CD8-positive, alpha-beta memory T cell (primary cell): ENCODE measurements at regions not wholly inside any gene's neighbourhood (a gene's known extent, or its start where the extent isn't known, plus 50 kb on each side); places are given as distances from the start of the nearest gene placed in this dataset.

ENCODE experiments used
- CTCF ChIA-PET: fragments of 350-600 bp; sonication (Branson Sonifier 250); formaldehyde crosslinking; loops from one replicate; lab custom pipeline; 2021; ENCODE audit warnings: antibody characterized with exemption; lab: Charles Lee
- POLR2A ChIA-PET: fragments of 350-600 bp; sonication (Branson Sonifier 250); formaldehyde crosslinking; loops from one replicate; lab custom pipeline; 2021; ENCODE audit warnings: antibody characterized with exemption; lab: Charles Lee
- DNase-seq, 5 donors: peaks; one replicate each; pipeline versions ENCODE4 v3.0.0 to v3.0.0-alpha.2; 2020 to 2022; ENCODE audit warnings: mixed read lengths in 1 of 5
- H3K27ac ChIP-seq: one replicate; pipeline ENCODE4 v1.7.0; 2013; ENCODE audit warnings: low read depth, mild to moderate bottlenecking, low read length, moderate library complexity
- H3K27me3 ChIP-seq: 2 replicates; pipeline ENCODE4 v1.7.0; 2013; ENCODE audit warnings: low read length, mild to moderate bottlenecking; ENCODE audit not compliant: insufficient read depth, poor library complexity, severe bottlenecking
- H3K36me3 ChIP-seq: 2 replicates; pipeline ENCODE4 v1.7.0; 2013; ENCODE audit warnings: mild to moderate bottlenecking, low read length, moderate library complexity; ENCODE audit not compliant: insufficient read depth
- H3K4me1 ChIP-seq: 2 replicates; pipeline ENCODE4 v1.7.0; 2013; ENCODE audit warnings: mild to moderate bottlenecking, low read length, moderate library complexity; ENCODE audit not compliant: insufficient read depth
- H3K4me3 ChIP-seq: 2 replicates; pipeline ENCODE4 v1.7.0; 2013; ENCODE audit warnings: mild to moderate bottlenecking, low read length
- H3K9me3 ChIP-seq: 2 replicates; pipeline ENCODE4 v1.7.0; 2013; ENCODE audit warnings: mild to moderate bottlenecking, low read length
- H3K27ac Mint-ChIP-seq, 8 donors: one replicate each; pipeline ENCODE4 v1.8.0; 2020 to 2021; ENCODE audit warnings: mixed read lengths in 8 of 8, mild to moderate bottlenecking in 6 of 8, inconsistent platforms in 3 of 8, moderate library complexity in 3 of 8
- H3K27me3 Mint-ChIP-seq, 2 donors: one replicate each; pipeline ENCODE4 v1.8.0; 2020 to 2021; ENCODE audit warnings: mixed read lengths in 2 of 2, mild to moderate bottlenecking in 1 of 2, moderate library complexity in 1 of 2
- H3K36me3 Mint-ChIP-seq, 3 donors: one replicate each; pipeline ENCODE4 v1.8.0; 2020 to 2021; ENCODE audit warnings: mixed read lengths in 3 of 3, inconsistent platforms in 1 of 3, mild to moderate bottlenecking in 1 of 3
- H3K4me1 Mint-ChIP-seq, 3 donors: one replicate each; pipeline ENCODE4 v1.8.0; 2020 to 2021; ENCODE audit warnings: mixed read lengths in 3 of 3, inconsistent platforms in 1 of 3, mild to moderate bottlenecking in 1 of 3
- H3K4me3 Mint-ChIP-seq, 7 donors: one replicate each; pipeline ENCODE4 v1.8.0; 2020 to 2021; ENCODE audit warnings: mixed read lengths in 7 of 7, mild to moderate bottlenecking in 6 of 7, moderate library complexity in 4 of 7, inconsistent platforms in 2 of 7
- H3K9me3 Mint-ChIP-seq, 5 donors: one replicate each; pipeline ENCODE4 v1.8.0; 2020 to 2022; ENCODE audit warnings: mixed read lengths in 5 of 5, mild to moderate bottlenecking in 3 of 5, moderate library complexity in 2 of 5, inconsistent platforms in 1 of 5

DNA sequence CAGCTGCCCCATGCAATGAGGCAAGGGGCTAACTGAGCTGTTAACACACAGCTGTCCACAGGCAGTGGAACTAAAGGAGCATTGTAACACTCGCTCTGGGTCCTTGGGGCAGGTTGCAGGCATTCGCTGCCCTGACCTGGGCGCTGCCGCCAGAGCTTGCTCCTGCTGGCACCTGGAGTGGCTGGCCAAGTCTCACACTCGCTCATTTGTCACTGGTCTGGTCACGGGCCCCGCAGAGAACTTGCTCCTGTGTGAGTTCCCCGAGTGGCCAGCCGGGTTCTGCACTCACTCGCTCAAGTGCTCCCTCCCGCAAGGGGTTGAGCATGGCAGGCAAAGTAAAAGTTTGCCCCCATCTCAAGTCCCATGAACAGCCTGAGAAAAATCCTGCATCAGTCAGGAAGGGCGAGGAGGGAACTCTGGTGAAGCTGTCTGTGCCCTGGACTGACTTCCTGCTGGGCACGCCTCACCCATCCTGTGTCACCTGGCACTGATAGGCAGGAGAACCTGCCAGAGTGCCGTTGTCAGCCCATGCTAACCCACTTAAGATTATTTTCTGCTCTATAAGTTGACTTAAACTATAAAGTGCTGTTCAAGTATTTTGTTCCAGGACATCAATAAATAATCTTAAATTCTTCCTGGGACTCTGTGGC lies 934.8 kb upstream of the GYPC start:
- Mint-ChIP-seq H3K4me1 (no peaks in the 10 kb centered on the region), H3K4me3 (no peak overlapping the region), H3K27ac (no peak overlapping the region), H3K36me3 (no peaks in the 10 kb centered on the region), H3K9me3 (peaks cover 0 to 6% (median under 1%) of the 10 kb centered on the region in 5 donors), H3K27me3 (no peaks in the 10 kb centered on the region)
- CTCF ChIA-PET, result no interaction called here
- Histone ChIP-seq H3K36me3 (no peaks in the 10 kb centered on the region), H3K4me3 (no peak overlapping the region), H3K9me3 (no peaks in the 10 kb centered on the region), H3K4me1 (no peaks in the 10 kb centered on the region), H3K27me3 (no peaks in the 10 kb centered on the region), H3K27ac (no peak overlapping the region)
- no peak for DNase-seq
- POLR2A ChIA-PET, result no interaction called here

DNA sequence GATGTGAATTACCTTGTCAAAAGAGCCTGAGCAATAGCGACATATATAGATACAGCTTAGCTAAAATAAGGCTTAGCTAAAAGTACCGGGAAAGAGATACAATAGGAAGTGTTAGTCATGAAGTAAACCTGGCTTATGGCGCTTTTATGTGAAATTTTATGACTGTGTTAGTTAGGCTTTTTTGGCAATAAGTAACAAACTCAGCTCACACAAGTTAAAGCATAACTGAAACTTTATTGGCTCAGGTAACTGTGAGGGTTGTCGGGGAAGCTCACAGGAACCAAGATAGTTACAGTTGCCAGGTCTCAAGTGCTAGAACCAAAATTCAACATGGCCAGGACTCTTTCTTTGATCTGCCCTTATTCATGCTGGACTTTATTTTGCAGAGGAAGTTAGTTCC lies 925.0 kb upstream of the GYPC start:
- no peak overlapping the region for H3K4me3 Mint-ChIP-seq
- H3K4me1 ChIP-seq, result no peaks in the 10 kb centered on the region
- POLR2A ChIA-PET, result no interaction called here

DNA sequence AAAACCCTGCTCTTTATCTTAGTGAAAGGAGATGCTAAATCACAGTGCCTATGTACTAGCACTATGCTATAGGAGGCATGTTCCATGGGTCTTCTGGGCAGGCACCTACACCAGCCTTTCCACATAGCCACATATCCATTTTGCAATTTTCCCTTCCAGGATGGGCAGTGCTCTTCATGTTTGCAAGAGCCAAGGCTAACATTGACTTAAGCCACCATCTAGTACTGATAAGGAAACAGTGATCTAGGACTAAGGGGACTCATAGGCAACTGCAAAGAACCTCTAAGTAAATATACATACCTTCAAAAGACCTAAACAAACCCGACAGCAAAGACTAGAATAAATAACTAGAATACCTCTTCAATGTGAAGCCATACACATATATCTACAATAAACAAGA lies 919.7 kb upstream of the GYPC start:
- Histone ChIP-seq H3K36me3 (no peaks in the 10 kb centered on the region), H3K27me3 (no peaks in the 10 kb centered on the region), H3K4me1 (no peaks in the 10 kb centered on the region), H3K27ac (no peak overlapping the region), H3K4me3 (no peak overlapping the region), H3K9me3 (no peaks in the 10 kb centered on the region)
- Mint-ChIP-seq H3K27me3 (no peaks in the 10 kb centered on the region), H3K36me3 (no peaks in the 10 kb centered on the region), H3K9me3 (peaks cover 7 to 21% (median 18%) of the 10 kb centered on the region in 5 donors), H3K4me1 (no peaks in the 10 kb centered on the region), H3K27ac (no peak overlapping the region), H3K4me3 (no peak overlapping the region)
- ChIA-PET POLR2A (no interaction called here), CTCF (no interaction called here)
- no peak for DNase-seq

More for the DNA sequence above, 925.0 kb upstream of the GYPC start:
- no peaks in the 10 kb centered on the region for H3K4me1 Mint-ChIP-seq
- DNase-seq, result no peak
- Histone ChIP-seq H3K27ac (no peak overlapping the region), H3K4me3 (no peak overlapping the region), H3K9me3 (no peaks in the 10 kb centered on the region), H3K27me3 (no peaks in the 10 kb centered on the region), H3K36me3 (no peaks in the 10 kb centered on the region)
- CTCF ChIA-PET, result no interaction called here
- H3K27ac Mint-ChIP-seq, result no peak overlapping the region
- H3K27me3 Mint-ChIP-seq, result no peaks in the 10 kb centered on the region
- no peaks in the 10 kb centered on the region for H3K36me3 Mint-ChIP-seq
- H3K9me3 Mint-ChIP-seq, result peaks cover 3 to 16% (median 4%) of the 10 kb centered on the region in 5 donors

DNA sequence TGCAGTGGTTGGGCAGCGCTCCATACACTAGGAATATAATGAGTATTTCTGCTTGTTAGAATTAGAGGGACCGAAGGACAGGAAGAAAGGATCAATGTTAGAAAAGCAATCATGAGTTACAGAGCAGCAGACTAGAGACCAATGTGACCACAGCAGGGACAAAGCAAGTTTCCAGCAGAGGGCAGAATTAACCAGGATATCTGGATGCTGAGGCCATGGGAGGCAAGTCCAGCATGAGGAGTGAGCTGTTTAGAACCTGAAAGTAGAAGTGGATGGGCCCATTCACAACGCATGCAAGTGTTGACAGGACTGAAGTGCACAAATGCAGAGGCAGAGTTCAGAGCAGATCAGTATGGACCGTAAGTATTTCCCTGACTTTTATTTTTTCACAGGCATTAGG lies 910.4 kb upstream of the GYPC start:
- H3K9me3 Mint-ChIP-seq, result peaks cover 0 to 6% (median 0%) of the 10 kb centered on the region in 5 donors
- no peak for DNase-seq
- no peaks in the 10 kb centered on the region for H3K36me3 ChIP-seq
- no peak overlapping the region for H3K4me3 Mint-ChIP-seq
- POLR2A ChIA-PET, result no interaction called here
- no peak overlapping the region for H3K27ac Mint-ChIP-seq
- H3K9me3 ChIP-seq, result no peaks in the 10 kb centered on the region
- H3K4me1 Mint-ChIP-seq, result no peaks in the 10 kb centered on the region
- no peak overlapping the region for H3K27ac ChIP-seq
- no peaks in the 10 kb centered on the region for H3K4me1 ChIP-seq
- no peaks in the 10 kb centered on the region for H3K27me3 ChIP-seq
- CTCF ChIA-PET, result no interaction called here
- H3K27me3 Mint-ChIP-seq, result no peaks in the 10 kb centered on the region
- no peak overlapping the region for H3K4me3 ChIP-seq
- H3K36me3 Mint-ChIP-seq, result no peaks in the 10 kb centered on the region

DNA sequence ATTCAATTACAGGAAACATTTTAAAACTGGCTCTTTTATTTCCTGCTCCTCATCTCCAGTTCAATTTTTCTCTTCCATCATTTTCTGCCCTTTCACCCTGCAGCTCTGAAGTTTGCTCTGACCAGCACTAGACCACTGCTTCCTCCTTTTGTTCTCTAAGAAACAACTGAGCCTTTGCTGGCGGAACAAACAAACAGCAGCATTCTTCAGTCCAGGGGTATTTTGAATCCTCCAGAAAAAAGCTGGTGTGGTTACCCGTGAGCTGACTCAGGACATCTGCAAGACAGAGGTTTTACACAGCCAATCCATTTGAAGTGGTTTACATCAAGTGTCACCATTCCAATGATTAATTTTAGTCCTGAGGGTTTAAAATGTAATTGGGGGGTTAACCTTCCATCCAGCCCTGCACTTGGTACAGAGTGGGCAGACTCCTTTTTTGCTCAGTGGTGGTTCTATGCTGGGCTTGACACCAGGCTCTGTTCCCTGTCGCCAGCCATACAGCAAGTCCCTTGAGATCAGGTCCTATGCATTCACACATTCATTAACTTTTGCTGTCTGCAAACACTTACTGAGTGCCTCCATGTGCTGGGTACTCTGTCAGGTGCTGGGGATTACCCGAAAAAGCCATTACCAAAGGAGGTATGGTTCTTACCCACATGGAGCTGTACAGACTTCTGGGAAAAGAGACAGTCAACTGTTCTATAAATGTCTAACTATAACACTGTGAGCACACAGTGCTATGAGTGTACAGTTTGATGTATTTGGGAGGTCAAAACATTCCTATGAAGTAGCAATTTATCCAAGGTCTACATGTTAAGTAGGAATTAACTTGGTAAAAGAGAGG lies 909.4 kb upstream of the GYPC start:
- no peak overlapping the region for H3K27ac Mint-ChIP-seq
- H3K4me1 Mint-ChIP-seq, result no peaks in the 10 kb centered on the region
- POLR2A ChIA-PET, result no interaction called here
- no peaks in the 10 kb centered on the region for H3K27me3 Mint-ChIP-seq
- Histone ChIP-seq H3K4me1 (no peaks in the 10 kb centered on the region), H3K27me3 (no peaks in the 10 kb centered on the region), H3K36me3 (no peaks in the 10 kb centered on the region), H3K4me3 (no peak overlapping the region), H3K27ac (no peak overlapping the region), H3K9me3 (no peaks in the 10 kb centered on the region)
- no peaks in the 10 kb centered on the region for H3K36me3 Mint-ChIP-seq
- CTCF ChIA-PET, result no interaction called here
- H3K4me3 Mint-ChIP-seq, result no peak overlapping the region
- no peak for DNase-seq
- peaks cover 0 to 6% (median 0%) of the 10 kb centered on the region in 5 donors for H3K9me3 Mint-ChIP-seq

DNA sequence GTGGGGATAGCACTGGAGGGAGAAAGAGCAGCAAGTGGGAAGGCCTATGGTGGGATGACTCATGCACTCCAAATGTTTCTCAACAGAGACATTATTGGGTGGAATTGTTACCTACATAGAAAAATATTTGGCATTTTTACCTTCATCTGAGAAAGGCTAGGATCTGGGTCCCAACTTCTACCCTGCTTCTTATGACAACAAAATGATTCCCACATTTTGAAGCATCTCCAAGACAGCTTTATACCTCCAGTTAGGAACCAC lies 908.9 kb upstream of the GYPC start:
- CTCF ChIA-PET, result no interaction called here
- peaks cover 0 to 6% (median 0%) of the 10 kb centered on the region in 5 donors for H3K9me3 Mint-ChIP-seq

DNA sequence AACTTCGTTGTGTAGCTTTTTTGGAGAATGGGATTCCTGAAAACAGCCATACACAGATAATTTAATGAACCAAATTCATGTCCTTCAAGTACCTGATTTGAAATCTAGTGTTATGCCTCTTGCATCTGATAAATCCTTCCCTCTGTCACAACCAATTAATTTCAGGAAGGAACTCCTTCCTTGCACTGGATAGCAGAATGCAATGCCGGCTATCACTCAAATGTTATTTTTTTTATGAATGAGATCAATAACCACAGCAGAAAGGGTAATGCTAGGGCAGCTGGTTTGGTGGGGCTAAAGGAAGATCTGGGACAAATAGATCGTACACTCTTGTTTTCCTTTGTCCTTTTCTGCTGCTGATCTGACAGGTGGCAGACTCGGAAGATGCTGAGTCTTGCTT lies 899.5 kb upstream of the GYPC start:
- peaks cover 0 to 10% (median 5%) of the 10 kb centered on the region in 5 donors for H3K9me3 Mint-ChIP-seq
- no peak overlapping the region for H3K4me3 ChIP-seq
- POLR2A ChIA-PET, result no interaction called here
- H3K27me3 ChIP-seq, result no peaks in the 10 kb centered on the region
- H3K4me1 ChIP-seq, result no peaks in the 10 kb centered on the region
- no peak for DNase-seq
- no peaks in the 10 kb centered on the region for H3K36me3 ChIP-seq
- no peak overlapping the region for H3K4me3 Mint-ChIP-seq
- CTCF ChIA-PET, result no interaction called here
- no peaks in the 10 kb centered on the region for H3K4me1 Mint-ChIP-seq
- no peaks in the 10 kb centered on the region for H3K27me3 Mint-ChIP-seq
- H3K27ac Mint-ChIP-seq, result no peak overlapping the region
- H3K9me3 ChIP-seq, result no peaks in the 10 kb centered on the region
- no peak overlapping the region for H3K27ac ChIP-seq
- no peaks in the 10 kb centered on the region for H3K36me3 Mint-ChIP-seq

More for the DNA sequence above, 908.9 kb upstream of the GYPC start:
- no peaks in the 10 kb centered on the region for H3K9me3 ChIP-seq
- H3K27me3 Mint-ChIP-seq, result no peaks in the 10 kb centered on the region
- H3K4me1 ChIP-seq, result no peaks in the 10 kb centered on the region
- no peaks in the 10 kb centered on the region for H3K36me3 Mint-ChIP-seq
- H3K4me3 ChIP-seq, result no peak overlapping the region
- DNase-seq, result no peak
- H3K4me1 Mint-ChIP-seq, result no peaks in the 10 kb centered on the region
- H3K36me3 ChIP-seq, result no peaks in the 10 kb centered on the region
- H3K27ac ChIP-seq, result no peak overlapping the region
- POLR2A ChIA-PET, result no interaction called here
- no peak overlapping the region for H3K4me3 Mint-ChIP-seq
- no peak overlapping the region for H3K27ac Mint-ChIP-seq
- H3K27me3 ChIP-seq, result no peaks in the 10 kb centered on the region

DNA sequence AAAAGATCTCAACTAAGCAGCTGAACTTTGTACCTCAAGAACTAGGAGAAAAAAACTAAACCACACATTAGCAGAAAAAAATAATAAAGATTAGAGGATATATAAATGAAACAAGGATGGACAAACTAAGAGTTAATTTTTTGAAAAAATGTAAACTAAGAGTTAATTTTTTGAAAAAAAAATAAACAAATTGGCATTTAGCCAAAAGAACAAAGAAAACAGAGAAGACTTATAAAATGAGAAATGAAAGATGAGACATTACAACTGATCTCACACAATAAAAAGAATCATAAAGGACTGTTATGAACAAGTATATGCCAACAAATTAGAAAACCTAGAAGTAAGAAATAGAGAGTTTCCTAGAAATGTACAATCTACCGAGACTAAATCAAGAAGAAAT lies 859.2 kb upstream of the GYPC start:
- H3K27me3 Mint-ChIP-seq, result no peaks in the 10 kb centered on the region
- Histone ChIP-seq H3K27me3 (no peaks in the 10 kb centered on the region), H3K9me3 (no peaks in the 10 kb centered on the region), H3K4me1 (no peaks in the 10 kb centered on the region), H3K4me3 (no peak overlapping the region), H3K36me3 (no peaks in the 10 kb centered on the region), H3K27ac (no peak overlapping the region)
- no peak overlapping the region for H3K27ac Mint-ChIP-seq
- peaks cover 5 to 49% (median 7%) of the 10 kb centered on the region in 5 donors for H3K9me3 Mint-ChIP-seq
- H3K4me3 Mint-ChIP-seq, result no peak overlapping the region
- ChIA-PET CTCF (no interaction called here), POLR2A (no interaction called here)
- H3K4me1 Mint-ChIP-seq, result no peaks in the 10 kb centered on the region
- DNase-seq, result no peak
- H3K36me3 Mint-ChIP-seq, result no peaks in the 10 kb centered on the region
